ENCODE measurements at regions not wholly inside any gene's neighbourhood (a gene's known extent, or its start where the extent isn't known, plus 50 kb on each side); places are given as distances from the start of the nearest gene placed in this dataset.

- Histone ChIP-seq H3K27ac (ENCODE audit: extremely low read depth, low read depth, low read length) (no peak overlapping the region), H3K36me3 (ENCODE audit: control insufficient read depth, insufficient read depth, low read length) (no peaks in the 10 kb centered on the region), H3K4me1 (replicated peaks in 1 of 2; ENCODE audit: control insufficient read depth in 2 of 2, insufficient read depth in 2 of 2, low read length in 2 of 2) (no peaks in the 10 kb centered on the region), H3K9me1 (ENCODE audit: control insufficient read depth, insufficient read depth, low read length) (no peaks in the 10 kb centered on the region), H3K9ac (ENCODE audit: insufficient read depth in 1 of 2, low read depth in 2 of 2, low read length in 2 of 2) (no peak overlapping the region), H3K4me2 (ENCODE audit: insufficient read depth, low read length) (no peak overlapping the region), H3K4me3 (no peak overlapping the region), H3K79me2 (ENCODE audit: control insufficient read depth, insufficient read depth, low read length) (no peaks in the 10 kb centered on the region), H3K9me3 (replicated peaks; ENCODE audit: control insufficient read depth, insufficient read depth, low read depth, low read length) (no peaks in the 10 kb centered on the region), H3K27me3 (ENCODE audit: control insufficient read depth in 2 of 2, insufficient read depth in 2 of 2, low read length in 2 of 2) (no peaks in the 10 kb centered on the region), H2AFZ (ENCODE audit: low read depth, low read length) (no peak overlapping the region), H4K20me1 (replicated peaks; ENCODE audit: control insufficient read depth, insufficient read depth, low read length) (no peaks in the 10 kb centered on the region)
- ATAC-seq = no peak
- no TSS peak for BruUV-seq (replicated peaks)
- POLR2A ChIA-PET = no interaction called here
- in situ Hi-C loops (cut with MboI) = no loop called here
- DNase-seq (ENCODE audit: extremely low read depth in 1 of 4, low spot score in 3 of 4) = no peak
- no peak for FAIRE-seq
- CTCF ChIA-PET (ENCODE audit: low intra/inter-chr PET ratio) = no interaction called here
- WGBS (ENCODE audit: insufficient coverage, low coverage, missing lambda C conversion rate) = 0% methylated on average over 4 of the region's 4 CpGs
- TF ChIP-seq TSC22D4 (tag; IDR thresholded peaks at IDR 0.05) (no peak), PRDM10 (IDR thresholded peaks at IDR 0.05; ENCODE audit: partially characterized antibody) (no peak), SNIP1 (IDR thresholded peaks at IDR 0.05; ENCODE audit: low read depth) (no peak), ZNF740 (CRISPR knock-in tag; IDR thresholded peaks at IDR 0.05) (no peak), ZNF740 (tag; IDR thresholded peaks at IDR 0.05) (no peak), PHB2 (IDR thresholded peaks at IDR 0.05; ENCODE audit: low read depth) (no peak), CBX8 (IDR thresholded peaks at IDR 0.05; ENCODE audit: borderline replicate concordance, extremely low read depth, low read depth, low read length, poor library complexity, severe bottlenecking) (no peak), ZNF282 (CRISPR knock-in tag; IDR thresholded peaks at IDR 0.05) (no peak), NR0B1 (IDR thresholded peaks at IDR 0.05; ENCODE audit: partially characterized antibody) (no peak), NUFIP1 (IDR thresholded peaks at IDR 0.05; ENCODE audit: partially characterized antibody) (no peak), IRF9 (tag; IDR thresholded peaks at IDR 0.05) (no peak), WHSC1 (IDR thresholded peaks at IDR 0.05; ENCODE audit: low read length) (no peak), MCM7 (IDR thresholded peaks at IDR 0.05) (no peak), SIN3A (IDR thresholded peaks at IDR 0.05; ENCODE audit: borderline replicate concordance in 2 of 2, control insufficient read depth in 1 of 2, low read depth in 2 of 2, low read length in 2 of 2) (no peak), C11orf30 (IDR thresholded peaks at IDR 0.05; ENCODE audit: low read depth) (no peak), TAF7 (tag; IDR thresholded peaks at IDR 0.05) (no peak), FOXA1 (IDR thresholded peaks at IDR 0.05; ENCODE audit: borderline replicate concordance) (no peak)
- intact Hi-C loops (cut with micrococcal nuclease) = no loop called here
Observed at GRCh38 chr4:11149612-11150259, 279.0 kb downstream of the HS3ST1 start.
